DMS53 treated with DMSO at 0.1 percent for 48 hours (cell line): ENCODE measurements at regions not wholly inside any gene's neighbourhood (a gene's known extent, or its start where the extent isn't known, plus 50 kb on each side); places are given as distances from the start of the nearest gene placed in this dataset.
"Not testable (repeated sequence)": the region's sequence is repeated elsewhere in the genome, so short reads cannot be mapped to it uniquely, and the experiment has no call there.

Experiments
- DNase-seq: peaks from one replicate; lab custom pipeline; 2025; ENCODE audit not compliant: unreplicated experiment; lab: John Stamatoyannopoulos, UW

GRCh38 chr21:25254491-25255174 is 352.6 kb downstream of the MRPL39 start:
- DNase-seq, result no peak

DNA sequence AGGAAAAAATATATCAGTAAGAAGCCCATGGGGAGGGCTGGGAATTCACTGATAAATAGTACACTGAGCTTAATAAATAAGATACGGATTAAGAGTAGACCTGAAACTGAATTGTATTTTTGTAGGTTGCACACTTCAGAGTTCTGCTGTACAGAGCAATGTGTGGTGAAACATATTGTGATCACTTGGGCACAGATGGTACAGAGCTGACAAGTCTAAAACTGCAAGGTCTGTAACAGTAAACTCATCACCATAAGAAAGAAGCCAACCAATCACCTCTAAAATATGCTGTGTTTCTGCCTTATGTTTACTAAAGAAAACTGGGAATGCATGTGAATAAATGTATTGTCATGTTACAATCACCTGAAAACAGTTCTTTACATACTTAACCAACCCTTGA is 360.7 kb downstream of the MRPL39 start:
- no peak for DNase-seq

DNA sequence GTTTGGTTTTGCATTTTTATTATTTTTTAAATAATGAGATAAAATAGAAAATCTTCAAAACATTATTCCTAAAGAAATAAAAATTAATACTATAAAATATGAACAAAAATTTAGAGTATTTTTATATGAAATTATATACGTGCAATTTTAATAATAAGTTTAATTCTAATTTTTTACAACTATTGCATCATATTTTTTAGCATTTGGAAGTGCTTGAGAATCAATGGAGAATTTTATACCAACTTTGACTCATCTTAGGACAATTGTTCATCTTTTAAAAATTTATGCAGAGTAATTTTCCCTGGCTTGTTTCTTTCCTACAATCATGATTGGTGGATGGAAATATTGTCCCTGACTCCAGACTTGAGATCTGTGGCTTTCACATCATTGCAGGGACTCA is 362.5 kb downstream of the MRPL39 start:
- DNase-seq, result no peak

DNA sequence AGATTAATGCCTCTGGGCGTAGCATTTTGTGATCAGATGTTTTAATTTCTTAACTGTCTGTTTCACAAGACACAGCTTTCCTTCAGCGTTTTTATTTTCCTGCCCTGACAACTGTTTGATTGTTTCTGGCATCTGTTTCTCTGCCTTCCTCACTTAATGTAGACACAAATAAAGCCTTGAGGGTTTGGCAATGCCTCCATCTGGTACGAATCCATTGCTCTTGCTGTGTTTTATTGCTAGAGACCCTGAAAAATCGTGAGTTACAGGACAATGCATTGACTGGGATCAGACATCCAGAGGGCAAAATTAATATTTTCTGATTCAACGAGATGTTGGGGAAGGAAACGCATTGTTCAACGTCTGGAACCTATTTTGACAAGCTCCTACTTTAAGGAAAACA is 363.5 kb downstream of the MRPL39 start:
- DNase-seq, result no peak

DNA sequence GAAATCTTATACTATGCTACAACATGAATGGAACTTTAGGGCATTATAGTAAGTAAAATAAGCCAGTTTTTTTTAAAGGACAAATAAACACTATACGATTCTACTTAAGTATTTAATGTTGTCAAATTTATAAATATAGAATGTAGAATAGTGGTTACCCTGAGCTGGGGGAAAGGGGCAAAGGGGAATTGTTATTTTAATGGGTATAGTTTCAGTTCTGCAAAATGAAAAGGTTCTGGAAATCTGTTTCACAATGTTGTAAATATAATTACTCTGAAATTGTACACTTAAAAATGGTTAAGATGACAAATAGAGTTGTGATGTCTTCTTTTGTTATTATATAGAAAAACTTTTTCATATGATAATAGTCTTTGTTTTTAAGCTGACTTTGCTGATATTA is 366.3 kb downstream of the MRPL39 start:
- DNase-seq, result no peak

GRCh38 chr21:25234857-25235801 is 372.2 kb downstream of the MRPL39 start:
- no peak for DNase-seq

DNA sequence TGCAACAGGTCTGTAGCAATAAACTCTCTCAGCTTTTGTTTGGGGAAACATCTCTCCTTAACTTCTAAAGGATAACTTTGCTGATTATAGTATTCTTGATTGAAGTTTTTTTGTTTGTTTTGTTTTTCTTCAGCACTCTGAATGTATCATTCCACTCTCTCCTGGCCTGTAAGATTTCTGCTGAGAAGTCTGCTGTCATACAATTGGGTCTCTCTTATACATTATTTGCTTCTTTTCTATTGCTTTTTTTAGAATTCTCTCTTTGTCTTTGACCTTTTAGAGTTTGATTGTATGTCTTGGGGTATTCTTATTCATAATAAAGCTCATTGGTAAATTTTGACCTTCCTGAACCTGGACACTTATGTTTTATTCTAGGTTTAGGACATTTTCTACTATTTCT is 386.3 kb downstream of the MRPL39 start:
- DNase-seq, result no peak

GRCh38 chr21:25220169-25220568 is 387.1 kb downstream of the MRPL39 start:
- no peak for DNase-seq

GRCh38 chr21:25215698-25216384 is 391.4 kb downstream of the MRPL39 start:
- no peak for DNase-seq

DNA sequence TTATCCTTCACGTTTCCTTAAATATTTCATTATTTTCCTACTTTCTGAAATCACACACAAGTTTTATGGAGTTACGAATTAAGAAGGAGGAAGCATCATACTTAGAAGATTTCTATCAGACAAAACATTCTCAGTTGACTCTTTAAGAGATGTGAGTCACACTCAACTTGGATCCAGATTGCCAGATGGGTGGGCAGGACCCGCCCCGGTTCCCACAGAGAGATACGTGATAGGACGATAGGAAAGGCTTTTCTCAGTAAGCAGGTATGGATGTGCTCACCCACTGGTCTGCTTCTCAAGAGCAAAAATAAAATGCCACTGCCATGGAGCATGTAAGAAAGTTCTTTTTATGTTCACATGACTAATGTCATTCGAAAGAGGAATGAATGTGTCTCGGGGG is 392.6 kb downstream of the MRPL39 start:
- no peak for DNase-seq

GRCh38 chr21:25199944-25200343 is 407.3 kb downstream of the MRPL39 start:
- DNase-seq, result no peak

- DNase-seq, result no peak
These were observed 416.1 kb downstream of the MRPL39 start for GRCh38 chr21:25191141-25191540.

GRCh38 chr21:25189497-25189896 is 417.8 kb downstream of the MRPL39 start:
- DNase-seq, result no peak

GRCh38 chr21:25188677-25189079 is 418.6 kb downstream of the MRPL39 start:
- DNase-seq, result no peak

DNA sequence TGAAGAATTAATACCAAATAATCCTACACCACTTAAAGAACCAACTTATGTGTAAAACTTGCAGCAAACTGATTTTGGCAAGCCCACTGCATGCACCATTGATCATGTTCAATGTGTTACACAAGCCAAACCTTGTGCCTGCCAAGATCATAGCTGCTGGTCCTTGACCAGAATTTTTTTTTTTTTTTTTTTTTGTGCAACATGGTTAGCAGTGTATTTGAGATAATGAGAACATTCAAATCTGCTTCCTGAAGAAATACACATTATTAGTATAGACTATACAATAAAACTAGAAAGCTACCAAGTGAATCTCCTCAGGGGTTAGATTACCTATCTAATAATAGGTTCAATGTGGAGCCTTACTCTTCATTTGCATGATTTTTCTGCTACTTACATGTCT is 421.0 kb downstream of the MRPL39 start:
- DNase-seq, result no peak

DNA sequence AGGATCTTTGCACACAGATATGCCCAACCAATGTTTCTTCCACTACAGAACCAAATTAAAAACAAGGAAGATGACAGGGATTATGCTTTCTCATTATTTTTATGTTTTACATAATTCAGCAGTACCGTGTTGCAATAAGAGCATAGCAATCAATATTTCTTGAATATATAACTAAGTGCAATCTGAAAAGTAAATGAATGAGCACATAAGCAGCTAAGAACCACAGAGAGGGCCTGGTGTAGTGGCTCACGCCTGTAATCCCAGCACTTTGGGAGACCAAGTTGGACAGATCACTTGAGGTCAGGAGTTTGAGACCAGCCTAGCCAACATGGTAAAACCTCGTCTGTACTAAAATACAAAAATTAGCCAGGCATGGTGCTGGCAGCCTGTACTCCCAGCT is 423.7 kb downstream of the MRPL39 start:
- no peak for DNase-seq

GRCh38 chr21:25181690-25182089 is 425.6 kb downstream of the MRPL39 start:
- not testable (repeated sequence) for DNase-seq

GRCh38 chr21:25179116-25179515 is 428.2 kb downstream of the MRPL39 start:
- no peak for DNase-seq

GRCh38 chr21:25176637-25177412 is 430.5 kb downstream of the MRPL39 start:
- DNase-seq, result no peak

GRCh38 chr21:25175938-25176337 is 431.3 kb downstream of the MRPL39 start:
- DNase-seq, result no peak

- DNase-seq, result no peak
These were observed 435.8 kb downstream of the MRPL39 start for GRCh38 chr21:25171438-25171837.
